HG02571 (cell line): ENCODE measurements at regions not wholly inside any gene's neighbourhood (a gene's known extent, or its start where the extent isn't known, plus 50 kb on each side); places are given as distances from the start of the nearest gene placed in this dataset.
"Not testable (repeated sequence)": the region's sequence is repeated elsewhere in the genome, so short reads cannot be mapped to it uniquely, and the experiment has no call there.

Source experiments
- ATAC-seq: cut with Tn5 transposase; IDR thresholded peaks from one replicate; pipeline ENCODE4 v1.9.1; 2021; ENCODE audit warnings: mild to moderate bottlenecking, moderate library complexity; ENCODE audit not compliant: unreplicated experiment

DNA sequence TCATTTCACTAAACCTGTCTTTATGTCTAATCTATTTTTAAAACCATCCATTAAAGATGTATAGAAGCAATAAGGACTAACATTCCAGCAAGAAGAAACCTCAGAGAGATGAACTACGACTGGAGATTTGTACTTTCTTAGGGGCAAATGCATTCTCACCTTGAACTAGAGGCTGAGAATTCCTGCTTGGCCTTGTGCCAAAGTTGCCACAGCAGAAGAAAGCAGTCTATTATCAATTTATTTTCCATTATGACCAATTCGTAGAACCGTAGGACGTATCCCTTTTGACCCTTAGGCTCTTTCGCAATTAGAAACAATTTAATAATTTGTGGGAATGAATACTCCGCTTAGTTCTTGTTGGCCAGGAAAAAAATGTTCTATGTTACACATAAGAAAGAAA is 1647.4 kb upstream of the CDH9 start:
- ATAC-seq: no peak

DNA sequence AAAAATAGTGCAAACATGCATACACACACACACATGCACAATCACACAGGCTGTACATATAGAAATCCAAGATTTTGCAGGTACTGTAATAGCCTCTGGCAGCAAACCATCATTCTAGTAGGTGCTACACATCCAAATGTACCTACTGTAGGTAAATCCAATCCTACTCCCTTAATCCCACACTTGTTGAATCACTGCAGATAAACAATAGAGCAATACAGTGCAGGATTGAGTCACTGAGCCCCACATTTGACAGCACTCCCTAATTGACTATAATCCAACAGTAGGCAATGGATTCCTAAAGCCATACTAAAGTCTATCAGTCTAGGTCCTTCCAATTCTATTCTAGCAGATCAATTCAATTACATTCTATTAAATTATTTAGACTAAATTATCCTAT is 1640.5 kb upstream of the CDH9 start:
- no peak for ATAC-seq

DNA sequence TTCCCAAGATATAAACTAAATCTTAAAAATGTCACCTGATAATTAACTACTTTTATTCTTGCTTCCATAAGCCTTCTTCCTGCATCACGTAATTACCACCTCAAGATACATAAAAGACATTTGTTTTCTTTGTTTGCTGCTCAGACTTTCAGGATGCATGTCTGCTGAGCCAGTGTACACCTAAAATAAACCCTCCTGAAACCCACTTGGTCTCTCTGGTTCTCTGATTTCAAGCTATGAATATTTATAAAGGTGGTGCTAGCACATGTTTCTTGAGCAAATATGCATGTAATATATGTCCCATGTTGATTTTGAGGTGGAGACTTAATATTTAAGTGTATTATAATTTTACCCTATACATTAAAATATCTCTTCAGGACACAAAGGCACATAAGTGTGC is 1627.7 kb upstream of the CDH9 start:
- no peak for ATAC-seq

DNA sequence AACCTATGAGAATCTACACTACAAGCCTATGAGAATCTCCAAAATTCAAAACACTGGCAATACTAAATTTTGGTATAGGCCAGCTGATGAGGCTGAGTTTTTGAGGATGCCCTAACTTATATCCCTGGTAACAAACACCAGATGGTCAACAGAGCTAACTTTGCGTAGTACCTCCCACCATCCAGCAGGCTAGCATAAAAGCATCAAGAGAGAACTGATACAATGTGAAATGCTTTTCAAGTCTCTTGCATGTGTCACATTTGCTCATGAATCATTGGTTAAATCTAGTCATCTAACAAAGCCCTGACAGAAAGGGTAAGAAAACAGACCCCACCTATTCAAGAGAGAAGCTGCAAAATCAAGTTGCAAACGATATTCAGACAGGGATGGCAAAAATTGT is 1609.7 kb upstream of the CDH9 start:
- ATAC-seq: no peak

DNA sequence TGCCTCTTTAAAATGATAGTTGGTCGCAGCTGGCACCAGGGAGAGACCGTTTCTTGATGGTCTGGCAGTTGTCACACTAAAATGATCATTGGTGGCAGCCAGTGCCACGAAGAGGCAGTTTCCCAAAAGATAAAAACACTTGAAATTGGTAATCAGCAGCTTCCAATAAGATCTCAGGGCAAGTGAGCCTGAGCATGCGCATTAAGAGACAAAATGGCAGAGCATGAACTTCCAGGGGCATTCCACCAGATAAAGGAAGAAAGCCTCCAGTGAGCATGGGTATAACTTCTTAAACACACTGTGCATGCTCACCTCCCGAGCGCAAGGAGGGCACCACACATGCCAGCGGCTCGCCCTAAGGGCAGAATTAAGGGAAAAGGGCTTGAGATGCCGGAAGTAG is 1594.2 kb upstream of the CDH9 start:
- no peak for ATAC-seq

DNA sequence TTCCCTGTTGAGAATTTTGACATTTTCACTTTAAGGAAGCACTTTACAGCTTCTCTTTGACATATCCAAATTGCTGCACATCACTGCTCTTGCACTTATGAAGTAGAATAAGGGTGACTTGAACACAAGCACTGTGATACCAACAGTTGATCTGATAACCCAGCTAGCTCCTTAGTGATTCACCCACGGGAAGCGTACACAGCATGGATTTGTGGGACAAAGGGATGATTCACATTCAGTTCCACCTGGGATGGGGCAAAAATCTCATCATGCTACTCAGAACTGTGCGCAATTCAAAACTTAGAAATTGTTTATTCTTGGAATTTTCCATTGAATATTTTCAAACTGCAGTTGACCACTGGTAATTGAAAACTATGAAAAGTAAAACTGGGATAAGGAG is 1565.5 kb upstream of the CDH9 start:
- no peak for ATAC-seq

DNA sequence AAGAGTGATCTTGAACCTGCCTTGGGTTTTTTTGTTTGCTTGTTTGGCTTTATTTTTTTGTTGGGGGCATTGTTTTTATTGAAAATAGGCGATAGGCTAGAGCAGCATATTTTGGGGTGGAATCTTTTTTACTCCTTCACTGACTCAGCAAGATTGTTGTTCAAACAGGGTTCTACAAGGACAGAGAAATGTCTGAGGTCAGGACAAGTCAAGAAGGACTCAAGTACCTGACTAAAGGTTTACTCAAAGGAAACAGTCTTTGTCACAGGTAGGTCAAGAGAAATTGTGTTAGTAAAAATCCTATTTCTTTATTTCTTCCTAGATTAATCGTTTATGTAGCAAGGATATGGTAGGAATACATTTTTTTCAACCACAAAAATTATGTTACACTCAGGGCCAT is 1564.0 kb upstream of the CDH9 start:
- ATAC-seq: no peak

DNA sequence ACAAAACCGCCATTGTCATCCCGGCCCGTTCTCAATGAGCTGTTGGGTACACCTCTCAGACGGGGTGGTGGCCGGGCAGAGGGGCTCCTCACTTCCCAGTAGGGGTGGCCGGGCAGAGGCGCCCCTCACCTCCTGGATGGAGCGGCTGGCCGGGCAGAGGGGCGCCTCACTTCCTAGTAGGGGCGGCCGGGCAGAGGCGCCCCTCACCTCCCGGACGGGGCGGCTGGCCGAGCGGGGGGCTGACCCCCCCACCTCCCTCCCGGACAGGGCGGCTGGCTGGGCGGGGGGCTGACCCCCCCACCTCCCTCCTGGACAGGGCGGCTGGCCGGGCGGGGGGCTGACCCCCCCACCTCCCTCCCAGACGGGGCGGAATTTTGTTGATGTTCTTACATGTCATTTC is 1558.3 kb upstream of the CDH9 start:
- ATAC-seq: not testable (repeated sequence)

DNA sequence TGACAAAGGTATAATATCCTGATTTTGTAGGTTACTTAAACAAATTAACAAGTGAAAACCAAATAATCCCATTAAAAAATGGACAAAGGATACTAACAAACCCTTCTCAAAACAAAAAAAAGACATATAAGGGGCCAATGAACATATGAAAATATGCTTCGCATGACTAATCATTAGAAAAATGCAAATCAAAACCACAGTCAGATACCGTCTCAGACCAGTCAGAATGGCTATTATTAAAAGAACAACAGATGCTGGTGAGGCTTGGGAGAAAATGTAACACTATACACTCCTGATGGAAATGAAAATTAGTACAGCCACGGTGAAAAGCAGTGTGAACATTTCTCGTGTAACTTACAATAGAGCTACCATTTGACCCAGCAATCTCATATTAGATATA is 1542.2 kb upstream of the CDH9 start:
- no peak for ATAC-seq

DNA sequence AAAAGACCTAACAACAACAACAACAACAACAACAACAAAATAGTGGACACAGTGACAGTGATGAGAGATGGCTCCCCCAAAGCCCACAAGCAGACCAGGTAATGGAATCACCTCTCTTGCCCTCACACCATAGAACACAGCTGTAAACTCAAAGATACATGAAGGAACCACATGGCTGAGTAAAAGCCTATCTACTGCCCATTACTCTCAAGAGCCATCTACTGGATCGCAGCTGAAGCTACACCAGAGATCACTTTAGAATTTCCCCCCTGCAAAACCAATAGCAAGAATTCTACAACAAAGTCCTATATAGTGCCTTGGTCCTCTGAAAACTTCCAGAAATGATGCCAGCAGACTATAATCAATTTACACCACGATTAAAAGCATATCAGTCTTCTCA is 1537.6 kb upstream of the CDH9 start:
- no peak for ATAC-seq

DNA sequence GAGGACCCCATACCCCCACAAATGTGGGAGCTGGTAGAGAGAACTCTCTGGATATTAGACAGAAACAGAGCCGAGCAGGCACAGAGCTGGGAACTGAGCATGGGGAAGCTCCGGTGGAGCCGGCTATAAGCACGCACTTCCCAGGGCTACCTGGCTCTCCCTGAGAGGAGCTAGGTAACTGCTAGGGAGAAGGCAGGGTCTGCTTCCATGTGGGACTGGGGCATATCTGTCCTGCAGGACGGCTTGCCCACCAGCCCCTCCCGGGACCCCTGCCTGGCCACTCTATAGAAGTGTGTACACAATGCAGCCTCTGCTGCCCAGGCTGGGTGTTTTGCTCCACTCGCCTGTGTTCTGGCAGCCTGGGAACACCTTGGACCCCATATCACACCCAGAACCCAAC is 1537.0 kb upstream of the CDH9 start:
- ATAC-seq: no peak

DNA sequence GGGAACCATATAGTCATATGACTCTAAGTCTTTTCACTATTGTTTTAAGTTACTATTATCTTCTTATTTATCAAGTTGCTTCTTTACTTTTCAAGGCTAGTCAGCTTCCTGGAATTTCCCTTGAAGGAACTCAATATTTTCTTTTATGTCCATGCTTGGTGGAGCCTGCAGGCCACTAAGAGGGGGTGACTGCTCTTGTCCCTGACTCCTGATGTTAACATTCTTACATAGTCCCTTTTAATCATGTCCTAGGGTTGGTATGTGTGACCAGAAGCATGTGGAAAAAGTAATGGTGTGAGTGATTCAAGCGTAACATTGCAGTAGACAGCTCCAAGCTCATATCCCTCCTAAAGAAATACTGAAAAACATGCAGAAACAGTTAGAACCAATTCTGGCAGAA is 1536.2 kb upstream of the CDH9 start:
- no peak for ATAC-seq

DNA sequence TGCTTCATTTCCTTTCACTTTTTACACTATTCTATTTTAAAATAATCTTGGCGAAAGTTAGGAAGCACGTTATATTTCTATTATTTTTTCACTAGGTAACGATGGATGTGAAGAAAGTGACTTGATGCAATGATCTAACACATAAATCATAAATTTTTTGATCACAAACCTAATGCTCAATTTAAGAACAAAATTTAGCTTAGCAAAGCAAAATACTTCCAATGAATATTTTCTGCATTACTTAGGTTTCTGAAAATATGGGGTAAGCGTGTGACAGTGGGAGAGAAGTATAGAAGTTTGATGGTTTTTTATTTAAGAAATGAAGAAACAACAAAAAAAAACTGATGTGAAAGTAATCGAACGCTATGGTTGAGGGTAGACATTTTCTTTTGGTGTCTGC is 1528.7 kb upstream of the CDH9 start:
- no peak for ATAC-seq

DNA sequence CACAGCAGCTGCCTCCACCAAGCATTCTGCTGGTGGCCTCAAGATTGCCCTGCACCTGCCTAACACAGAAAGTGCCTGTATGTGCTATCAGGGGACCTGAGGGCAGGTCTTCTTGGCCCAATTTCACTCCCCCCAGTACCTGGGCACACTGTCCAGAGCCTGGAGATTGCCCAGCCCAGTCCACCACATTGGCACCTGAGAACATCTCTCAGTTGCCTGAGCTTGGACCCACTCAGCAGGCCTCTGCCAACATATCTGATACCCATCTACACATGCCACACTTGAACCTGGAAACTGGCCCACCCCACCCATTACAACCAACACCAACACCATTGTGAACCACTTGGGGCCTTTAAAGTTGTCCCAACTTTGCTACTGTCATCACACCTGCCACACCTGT is 1523.1 kb upstream of the CDH9 start:
- no peak for ATAC-seq

DNA sequence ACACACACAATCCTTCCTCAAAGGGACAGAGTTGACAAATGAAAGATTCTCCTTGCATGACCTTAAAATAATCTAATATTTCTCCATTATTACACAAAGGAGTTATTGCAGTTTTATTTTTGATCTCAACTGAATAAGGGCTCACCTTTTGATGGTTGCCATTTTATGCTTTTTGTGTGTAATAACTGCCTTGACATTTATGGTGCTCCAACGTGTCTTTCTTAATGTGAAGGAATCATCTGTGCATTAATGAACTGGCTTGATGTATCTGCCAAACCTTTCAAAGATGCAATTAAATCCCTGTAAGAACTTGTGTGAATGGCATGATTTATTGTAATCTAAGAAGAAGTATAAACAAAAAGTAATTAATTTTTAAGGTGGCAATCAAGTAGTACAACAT is 1519.8 kb upstream of the CDH9 start:
- no peak for ATAC-seq

DNA sequence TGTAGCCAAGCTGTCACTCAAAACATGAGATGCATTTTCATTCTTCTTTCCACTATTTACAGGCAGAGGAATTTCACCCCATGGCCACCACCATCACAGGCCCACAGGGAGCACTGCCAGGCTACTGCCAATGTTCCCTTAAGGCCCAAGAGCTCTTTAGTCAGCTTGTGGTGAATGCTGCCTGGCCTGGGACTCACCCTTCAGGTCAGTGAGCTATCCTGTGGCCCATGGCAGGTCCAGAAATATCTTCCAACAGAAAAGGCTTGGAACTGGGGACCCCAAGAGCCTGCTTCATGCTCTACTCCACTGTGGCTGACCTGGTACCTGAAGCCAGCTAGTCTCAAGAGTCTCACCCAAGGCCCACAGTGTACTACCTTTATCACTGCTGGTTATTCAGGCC is 1518.7 kb upstream of the CDH9 start:
- ATAC-seq: no peak

DNA sequence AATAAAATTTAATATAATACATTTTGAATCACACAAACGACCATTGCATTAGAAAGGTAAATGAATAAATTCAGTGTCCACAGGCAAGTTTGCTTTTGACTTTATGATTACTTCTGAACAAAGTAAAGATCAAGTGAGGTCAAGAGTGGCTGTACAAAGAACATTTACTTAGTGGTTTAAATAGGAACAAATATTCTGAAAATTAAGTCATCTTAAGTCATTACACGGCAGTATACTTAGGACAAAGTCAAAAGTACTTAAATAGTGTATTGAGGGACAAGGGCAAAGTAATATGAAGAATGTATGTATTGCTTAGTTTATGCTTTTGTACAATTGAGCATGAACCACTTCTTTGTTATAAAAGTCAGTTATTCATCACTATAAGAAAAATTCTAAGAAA is 1511.2 kb upstream of the CDH9 start:
- no peak for ATAC-seq

DNA sequence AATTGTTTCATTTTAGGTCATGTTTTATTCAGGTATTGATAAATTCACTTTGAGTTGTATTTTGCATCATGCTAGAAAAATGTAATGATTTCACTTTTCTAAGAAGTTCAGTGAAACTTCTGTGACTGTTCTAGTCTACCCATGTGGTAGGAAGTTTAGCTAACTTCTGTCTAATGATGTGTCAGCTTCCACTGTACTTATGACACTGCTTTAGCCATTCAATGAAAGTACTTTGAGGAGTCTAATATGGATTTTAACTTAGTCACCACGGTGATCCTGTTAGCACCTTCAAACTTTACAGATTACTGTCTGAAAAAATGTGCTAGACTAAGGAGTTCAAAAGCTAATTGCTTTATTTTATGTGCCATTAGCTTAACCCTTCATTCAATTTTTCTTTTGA is 1510.5 kb upstream of the CDH9 start:
- ATAC-seq: no peak

DNA sequence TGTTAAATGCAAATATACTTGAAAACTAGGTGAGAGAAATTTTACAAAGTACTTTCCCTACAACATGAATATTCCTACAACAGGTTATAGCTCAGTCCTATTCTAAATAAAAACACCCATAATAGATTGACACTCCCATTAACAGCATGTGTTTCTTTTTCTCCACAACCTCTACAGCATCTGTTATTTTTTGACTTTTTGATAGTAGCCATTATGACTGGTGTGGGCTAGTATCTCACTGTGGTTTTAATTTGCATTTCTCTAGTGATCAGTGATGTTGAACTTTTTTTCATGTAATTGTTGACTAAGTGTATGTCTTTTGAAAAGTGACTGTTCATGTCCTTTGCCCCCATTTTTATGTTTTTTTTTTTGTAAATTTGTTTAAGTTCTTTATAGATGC is 1506.1 kb upstream of the CDH9 start:
- no peak for ATAC-seq

DNA sequence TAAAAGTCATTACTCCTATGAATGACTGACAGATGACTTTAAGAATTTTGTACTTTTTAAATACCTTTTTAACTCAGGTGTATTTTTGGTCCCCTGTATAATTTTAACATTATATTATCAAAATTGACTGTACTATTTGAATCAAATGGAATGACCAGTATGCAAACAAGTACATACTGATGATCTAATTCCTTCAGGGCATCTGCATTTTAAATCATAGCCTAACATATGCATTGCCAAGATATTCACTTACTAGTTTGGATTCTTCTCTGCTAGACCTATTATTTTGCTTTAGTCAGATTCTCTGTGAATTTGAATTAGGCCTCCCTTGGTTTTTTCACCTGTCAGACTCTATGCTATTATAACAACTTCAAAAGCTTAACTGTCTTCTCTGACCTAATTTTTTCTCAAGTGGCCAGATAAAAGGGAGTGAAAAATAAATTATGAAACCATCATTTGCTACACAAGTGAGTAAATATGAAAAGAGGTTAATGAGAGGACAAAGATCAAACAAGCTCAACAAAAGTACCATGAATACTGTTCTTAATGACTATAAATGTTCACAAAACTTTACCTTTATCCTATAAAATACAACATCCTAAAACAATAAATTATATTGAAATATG is 1505.2 kb upstream of the CDH9 start:
- ATAC-seq: no peak

DNA sequence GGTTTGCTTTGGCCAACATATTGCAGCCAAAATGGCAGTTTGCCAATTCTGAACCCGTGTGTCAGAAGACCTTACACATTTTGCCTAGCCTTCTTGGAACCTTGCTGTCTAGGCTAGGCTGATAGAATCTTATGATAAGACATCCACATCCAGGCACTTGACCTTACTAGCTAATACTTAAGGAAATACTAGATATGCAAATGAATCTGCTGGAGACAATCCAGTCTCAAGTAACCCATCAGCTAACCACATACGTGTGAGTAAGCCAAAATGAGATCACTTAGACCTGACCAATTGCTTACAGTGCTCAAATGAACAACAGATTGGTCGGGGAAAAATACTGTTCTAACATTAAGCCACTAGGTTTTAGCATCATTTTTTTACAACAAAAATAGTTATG is 1504.6 kb upstream of the CDH9 start:
- ATAC-seq: no peak

DNA sequence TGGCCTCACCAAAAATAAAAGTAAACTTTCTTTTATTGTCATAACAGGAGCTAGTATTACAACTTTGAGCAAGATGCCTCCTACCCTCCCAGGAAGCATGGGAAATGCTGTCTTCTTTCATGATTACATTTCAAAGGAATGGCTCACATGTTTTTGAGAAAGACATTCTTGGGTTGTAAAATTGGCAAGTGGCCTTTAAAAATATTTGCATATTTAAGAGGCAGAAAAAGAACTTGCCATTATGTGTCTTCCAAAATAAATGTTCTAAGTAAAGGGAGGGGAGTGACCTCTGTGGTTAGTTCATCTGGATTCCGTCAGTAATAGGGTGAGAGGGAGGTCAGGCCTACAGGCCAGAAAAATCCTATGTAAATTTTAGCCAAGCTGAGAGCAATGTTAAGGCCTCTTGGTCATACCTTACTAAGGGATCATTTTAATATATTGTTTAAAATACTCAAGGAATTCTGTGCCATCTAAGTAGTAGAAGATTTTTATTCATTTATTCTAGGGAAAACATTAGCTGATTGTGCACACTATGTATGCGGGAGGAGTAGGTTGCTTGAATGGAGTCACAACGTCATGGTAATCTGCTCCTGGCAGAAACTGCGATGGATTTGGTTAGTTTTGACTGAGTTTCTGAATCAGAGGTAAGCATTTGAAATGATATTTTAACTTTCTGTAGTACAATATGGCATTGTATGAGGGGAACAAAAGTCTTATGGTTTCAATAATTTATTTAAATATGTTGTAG is 1485.7 kb upstream of the CDH9 start:
- no peak for ATAC-seq

DNA sequence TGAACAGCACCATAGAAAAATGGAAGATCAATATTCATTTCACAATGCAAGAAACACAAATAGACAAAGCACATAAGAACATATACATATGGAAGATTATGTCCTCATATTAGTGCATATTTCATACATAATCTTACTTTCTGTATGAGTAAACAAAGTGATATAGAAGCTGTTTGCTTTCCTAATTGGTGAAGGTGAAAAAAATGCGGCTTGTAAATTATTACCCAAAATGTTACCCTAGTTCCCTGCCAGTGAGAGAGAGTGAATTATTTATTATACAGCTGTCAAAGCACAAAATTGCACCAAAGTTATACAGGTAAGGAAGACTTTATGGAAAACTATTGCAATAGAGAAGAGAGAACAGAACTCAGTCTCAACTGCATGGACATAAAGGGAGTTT is 1485.0 kb upstream of the CDH9 start:
- no peak for ATAC-seq
